HG02763 (cell line): ENCODE measurements at regions not wholly inside any gene's neighbourhood (a gene's known extent, or its start where the extent isn't known, plus 50 kb on each side); places are given as distances from the start of the nearest gene placed in this dataset.

ENCODE experiments used
- ATAC-seq: cut with Tn5 transposase; IDR thresholded peaks from one replicate; pipeline ENCODE4 v1.9.1; 2021; ENCODE audit warnings: mild to moderate bottlenecking, moderate library complexity; ENCODE audit not compliant: unreplicated experiment

DNA sequence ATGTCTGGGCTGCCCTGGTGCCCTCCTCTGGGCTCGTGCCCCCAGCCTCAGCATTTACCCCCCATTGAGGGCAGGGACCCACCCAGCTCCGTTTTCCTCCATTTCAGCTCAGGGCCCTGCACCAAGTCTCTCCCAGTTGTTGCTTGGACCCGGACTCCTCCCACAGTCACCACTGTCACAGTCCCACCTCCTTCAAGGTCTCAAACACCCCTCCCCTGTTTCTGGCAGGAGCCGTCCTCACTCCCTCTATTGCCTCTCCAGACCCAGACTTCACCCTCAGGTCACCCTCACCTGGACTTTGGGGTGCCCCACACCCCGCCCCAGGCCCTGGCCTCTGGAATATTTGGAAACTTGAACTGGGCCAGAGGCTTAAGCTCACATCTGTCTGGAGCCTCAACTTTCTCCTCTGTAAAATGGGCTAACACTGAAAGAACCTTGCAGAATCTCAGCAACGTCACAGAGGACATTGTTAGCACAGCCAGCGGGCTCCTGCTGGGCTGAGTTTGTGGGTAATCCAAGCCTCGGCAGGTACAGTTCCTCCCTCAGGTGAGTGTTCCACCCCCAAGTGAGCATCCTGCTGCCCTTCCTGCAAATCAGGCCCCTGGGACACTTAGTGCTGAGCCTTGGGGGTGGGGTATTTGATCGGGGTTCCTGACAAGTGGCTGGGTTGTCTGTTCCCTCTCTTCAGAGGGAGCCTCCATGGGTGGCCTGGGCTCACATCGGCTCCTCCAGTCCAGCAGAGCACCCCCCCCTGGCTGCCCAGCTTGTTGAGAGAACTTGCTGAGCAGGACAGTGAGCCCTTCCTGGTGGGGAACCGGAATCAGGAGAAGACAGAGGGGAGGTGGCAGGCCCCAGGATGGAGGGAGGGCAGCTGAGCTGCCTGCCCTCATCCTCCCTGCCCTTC is 130.1 kb downstream of the C9orf50 start:
- no peak for ATAC-seq

DNA sequence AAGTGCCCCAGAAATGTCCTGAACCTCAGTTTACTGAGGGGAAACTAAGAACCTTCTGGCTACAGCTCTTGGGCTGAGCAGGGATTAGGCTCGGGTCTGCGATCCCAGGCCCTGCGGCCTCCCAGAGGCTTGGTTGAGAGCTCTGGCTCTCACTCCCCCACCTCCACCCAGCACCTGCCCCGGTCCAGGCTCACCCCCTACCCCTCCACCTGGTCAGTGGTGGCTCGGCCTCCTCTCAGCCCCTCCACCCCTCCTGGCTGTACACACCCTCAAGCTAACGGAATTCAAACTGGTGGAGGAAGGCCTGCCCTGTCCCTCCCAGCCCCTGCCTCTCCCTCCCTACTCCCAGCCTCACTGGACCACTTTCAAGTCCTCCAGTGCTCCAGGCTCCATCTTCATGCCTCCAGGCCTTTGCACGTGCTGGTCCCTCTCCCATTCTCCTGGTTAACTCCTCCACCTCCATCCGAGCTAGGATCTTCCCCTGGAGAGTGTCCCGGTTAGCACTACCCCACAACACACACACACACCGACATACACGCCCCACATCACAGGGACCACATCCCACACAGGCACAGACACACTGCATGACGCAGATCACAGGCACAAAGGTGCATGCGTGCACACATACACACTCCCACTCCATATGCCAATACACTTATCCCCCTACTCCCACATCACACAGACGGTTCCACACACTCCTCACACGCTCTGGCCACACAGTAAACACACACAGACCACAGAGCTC is 130.9 kb downstream of the C9orf50 start:
- ATAC-seq: no peak

DNA sequence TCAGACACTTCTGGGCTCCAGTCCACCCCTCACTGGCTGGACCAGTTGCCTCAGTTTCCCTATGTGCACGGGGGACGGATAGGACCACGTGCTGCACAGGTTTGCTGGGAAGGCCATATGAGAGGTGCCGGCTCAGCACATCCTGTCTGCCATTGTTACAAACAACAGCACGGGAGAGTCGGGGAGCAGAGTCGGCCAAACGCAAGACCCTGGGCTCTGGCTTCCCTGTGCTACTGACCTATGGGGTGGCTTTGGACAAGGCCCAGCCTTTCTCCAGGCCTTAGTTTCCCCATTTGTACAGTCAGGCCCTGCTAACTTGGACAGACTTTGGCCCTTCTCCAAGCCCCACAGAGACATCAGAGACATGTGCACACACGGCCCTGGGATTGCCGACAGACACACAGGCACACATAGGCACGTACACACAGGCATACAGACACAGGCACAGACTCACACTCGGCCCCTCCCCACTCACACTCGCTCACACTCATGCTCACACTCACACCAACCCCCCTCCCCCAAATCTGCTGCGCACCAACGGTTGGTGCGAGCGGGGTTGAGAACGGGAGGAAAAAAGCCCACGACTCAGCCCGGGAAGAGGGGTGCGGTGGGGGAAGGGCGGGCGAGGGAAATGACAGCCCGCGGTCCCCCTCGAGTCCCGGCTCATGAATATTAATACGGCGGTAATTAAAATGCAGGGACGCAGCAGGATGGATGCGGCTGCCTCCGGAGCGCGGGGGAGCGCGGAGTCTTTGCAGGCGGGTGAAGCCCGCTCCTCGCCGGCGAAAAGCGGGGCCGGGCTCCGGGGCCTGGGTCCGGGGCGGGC is 133.0 kb downstream of the C9orf50 start:
- ATAC-seq: no peak

DNA sequence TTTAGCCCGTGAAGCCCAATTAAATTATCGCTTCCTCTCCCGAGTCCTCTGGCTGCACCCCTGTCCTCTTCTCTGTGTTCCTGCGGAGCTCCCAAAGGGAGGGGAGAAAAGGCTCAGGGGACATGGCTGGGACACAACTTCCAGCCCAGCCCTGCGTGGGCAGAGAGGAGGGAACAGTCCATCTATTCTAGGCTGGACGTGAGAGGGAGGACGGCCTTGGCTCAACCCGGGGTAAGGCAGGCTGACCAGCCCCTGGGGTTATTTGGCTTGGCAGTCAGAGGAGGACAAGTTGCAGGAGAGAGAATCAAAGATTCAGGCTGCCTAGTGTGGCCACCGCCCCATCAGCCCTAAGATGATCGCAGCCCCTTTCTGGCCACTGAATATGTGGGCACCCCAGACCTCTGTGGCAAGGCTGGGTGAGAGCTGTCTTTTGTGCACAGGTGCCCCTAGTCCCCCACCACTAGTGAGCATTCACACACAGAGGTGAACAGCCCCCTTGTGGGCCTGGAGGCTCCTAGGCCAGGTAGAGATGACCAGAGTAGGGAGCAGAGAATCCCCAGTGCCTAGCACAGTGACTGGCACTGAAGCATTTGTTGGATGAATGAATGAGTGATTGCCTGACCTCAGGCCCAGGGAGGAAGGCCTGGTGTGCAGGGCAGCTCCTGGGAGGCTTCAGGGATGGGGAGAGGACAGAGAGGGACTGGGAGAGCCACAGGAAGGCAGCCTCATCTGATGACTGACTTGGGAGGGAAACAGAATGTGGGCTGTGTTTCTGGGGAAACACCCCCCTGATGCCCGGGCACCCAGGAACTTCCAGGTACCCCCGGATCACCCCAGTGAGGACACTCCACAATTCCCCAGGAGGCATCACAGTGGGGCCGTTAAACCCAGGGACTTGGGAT is 133.9 kb downstream of the C9orf50 start:
- no peak for ATAC-seq

DNA sequence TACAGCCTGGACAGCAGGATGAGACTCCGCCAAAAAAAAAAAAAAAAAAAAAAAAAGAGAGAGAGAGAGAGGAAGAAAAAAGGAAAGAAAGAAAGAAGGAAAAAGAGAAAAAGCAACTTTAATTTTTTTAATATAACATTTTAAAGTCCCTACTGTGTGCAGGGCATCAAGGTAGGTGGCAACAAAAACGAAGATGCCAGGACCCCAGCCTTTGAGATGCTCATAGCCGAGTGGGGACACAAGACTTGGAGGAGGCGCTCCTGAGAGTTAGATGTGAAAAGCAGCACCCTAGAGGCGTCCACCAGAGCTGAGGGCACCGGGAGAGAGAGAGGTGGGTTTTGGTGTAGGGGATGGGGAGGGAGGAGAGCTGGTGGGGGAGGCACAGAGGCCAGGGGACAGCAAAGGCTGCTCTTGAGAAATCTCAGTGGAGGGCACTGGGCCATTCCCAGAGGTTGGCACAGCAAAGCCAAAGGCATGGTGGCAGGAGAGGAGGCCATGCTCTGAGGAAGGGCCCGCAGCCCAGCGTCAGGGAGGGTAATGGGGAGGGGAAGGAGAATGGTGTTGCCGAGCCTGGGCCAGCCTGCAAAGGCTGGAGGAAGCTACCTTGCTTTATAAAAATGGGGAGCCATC is 135.6 kb downstream of the C9orf50 start:
- ATAC-seq: no peak

DNA sequence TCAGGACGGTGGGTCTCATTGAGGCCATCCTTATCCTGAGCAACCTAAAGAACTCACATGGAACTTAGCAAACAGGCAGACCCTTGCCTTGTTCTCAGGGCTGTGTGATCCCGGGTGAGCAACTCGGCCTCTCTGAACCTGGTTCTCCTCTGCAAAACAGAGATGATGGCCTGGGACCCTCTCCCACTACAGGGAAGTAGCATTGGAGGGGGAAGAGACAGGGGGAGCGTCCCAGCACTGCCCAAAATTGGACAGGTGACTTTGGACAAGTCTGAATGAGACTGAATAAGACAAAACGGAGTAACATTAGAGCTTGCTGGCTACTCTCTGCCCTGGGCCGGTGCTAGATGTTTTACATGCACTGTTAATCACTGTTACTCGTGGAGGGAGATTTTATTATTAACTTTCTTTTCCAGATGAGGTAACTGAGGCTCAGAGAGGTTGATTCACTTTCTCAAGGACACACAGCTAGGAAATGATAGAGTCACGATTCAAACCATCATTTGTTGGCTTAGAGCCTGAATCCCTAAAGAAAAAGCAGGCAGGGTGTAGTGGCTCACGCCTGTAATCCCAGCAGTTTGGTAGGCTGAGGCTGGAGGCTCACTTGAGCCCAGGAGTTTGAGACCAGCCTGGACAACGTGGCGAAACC is 136.4 kb downstream of the C9orf50 start:
- ATAC-seq: no peak

DNA sequence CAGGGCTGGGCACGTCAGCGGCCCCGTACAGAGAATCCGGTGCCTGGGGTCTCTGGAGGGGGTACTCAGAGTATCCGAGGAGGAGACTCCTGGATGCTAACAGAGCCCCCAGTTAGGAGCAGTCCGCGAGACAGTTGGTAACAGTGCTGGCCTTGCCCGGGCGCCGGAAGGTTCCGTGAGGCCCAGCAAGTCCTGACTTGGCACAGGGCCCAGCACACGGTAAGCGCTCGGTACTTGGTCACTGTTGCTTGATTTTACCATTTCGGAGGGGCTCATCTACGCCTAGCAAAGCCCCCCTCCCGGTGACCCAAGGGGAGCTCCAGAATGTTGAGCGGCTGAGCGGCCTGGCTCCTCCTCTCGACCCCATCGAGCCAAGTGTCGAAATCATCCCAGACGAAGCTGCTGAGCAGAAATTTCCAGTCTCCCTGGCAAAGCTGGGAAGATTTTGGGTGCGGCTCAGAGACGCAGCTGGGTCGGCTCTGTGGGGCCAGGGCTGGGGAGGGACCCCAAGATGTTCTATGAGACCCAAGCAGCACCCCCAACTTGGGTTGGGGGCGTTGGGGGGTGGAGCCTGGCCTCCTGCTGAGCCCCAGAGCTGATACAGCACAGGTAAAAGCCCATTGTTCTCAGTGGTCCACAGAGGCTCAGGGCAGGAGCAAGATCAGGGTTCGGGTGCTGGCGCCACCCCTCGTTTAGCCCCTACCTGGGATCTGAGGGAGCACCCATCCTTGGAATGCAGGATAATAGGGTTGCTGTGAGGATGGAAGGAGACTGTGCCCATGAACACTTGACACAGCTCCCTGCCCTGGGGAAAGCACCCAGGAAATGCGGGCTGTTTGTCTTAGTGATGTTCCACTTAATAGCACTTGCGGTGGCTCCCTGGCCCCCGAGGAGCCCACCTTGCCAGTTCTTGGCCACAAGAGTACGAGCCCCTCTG is 137.2 kb downstream of the C9orf50 start:
- no peak for ATAC-seq

DNA sequence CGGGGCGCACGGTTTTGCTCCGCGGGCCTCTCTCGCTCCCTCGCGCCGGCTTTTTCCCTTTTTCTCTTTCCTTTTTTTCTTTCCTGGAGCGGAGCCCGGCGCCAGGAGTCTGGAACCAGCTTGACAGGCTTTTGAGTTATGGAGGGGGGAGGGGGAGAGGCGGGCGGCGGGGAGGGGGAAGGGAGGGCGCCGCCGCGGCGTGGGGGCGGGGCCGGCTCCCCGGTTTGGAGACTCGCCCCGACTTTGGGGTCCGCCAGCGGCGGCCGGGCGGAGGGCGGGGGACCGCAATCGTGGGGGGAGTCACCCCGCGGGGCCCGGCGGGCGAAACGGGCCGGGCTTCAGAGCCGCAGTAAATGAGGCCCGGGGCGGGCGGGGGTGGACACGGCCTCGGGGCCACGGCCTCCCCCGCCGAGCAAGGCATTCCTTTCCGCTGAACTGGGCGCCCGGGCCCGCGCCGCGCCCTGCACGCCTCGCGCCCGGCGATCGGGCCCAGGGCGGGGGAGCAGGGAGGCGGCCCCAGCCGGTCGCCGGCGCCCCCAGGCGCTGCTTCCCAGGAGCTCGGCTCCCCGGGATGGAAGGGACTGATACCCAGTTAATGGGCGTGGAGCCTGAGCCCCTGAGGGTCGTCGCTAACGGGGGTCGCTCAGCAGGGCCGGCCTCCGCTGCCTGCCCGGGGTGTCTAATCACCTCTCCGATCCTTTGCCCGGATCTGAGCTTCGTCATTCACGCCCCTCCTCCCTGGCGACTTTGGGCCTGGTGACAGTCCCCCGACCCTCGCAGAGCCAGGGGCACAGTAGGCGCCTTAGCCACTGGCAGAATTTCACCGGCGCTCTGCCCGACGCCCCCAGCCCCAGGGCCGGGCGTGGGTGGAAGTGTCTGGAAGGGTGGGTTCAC is 138.1 kb downstream of the C9orf50 start:
- no peak for ATAC-seq

DNA sequence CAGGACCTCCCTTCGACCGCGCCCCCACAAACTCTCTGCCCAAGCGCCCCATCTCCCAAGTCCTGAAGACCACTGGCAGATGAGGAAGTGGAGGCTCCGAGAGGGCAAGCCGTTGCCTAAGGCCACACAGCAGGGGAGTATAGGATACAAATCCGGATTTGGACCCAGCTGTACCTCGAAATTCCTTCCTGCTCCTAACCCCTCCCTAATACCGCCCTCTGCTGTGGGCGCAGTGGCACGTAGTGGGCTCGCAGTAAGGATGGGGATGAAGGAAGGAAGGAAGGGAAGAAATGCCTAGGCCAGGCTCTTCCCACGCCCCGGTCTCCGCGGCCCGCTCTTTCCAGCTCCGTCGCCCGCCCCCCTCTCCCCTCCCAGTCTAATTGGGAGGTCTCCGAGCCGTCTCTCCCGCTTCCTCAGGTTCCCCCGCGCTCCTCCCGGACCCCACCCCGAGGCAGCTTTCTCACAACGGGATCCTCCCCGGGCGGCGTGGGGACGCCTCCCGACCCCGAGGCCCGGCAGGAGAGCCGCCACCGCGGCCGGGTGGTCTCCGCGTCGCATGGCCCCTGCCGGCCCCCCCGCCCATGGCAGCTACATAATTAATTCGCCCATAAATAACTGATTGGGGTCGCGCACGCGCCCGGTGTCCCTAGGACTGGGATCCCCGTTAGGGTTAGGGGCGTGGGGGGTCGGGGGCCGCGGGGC is 138.9 kb downstream of the C9orf50 start:
- no peak for ATAC-seq

DNA sequence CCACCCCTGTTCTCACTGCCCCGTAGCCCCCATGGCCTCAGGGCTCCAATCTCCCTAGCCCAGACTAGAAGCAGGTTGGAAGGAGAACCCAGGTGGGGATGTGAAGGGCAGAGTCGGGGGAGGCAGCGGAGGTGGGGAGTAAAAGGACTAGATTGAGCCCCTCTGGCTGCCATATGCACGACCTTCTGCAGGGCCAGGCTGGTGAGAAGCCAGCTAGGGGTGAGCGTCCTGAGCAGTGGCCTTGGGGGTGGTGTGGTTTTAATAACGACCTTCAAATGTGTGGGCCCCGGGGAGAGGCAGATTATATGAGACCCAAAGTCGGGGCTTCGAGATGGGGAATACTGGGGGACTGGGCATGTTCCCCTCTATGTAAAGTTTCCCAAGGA is 139.5 kb downstream of the C9orf50 start:
- no peak for ATAC-seq

DNA sequence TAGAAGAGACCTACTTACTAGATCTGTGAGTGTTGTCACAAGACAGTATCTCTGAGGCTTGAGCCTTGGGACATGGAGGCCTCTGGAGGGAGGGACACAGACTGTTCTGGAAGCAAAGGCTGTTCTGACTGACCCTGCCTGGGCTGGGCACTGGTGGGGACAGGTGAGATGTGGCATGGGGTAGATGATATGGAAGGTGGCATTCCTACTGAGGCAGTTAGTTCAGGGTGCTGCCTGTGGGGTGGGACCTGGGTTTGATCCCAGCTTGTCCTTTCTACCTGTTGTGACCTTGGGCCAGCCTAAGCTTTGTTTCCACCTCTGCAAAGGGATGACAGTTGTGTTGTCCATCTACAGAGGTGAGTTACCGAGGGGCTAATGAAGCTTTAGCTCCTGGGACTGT is 140.2 kb downstream of the C9orf50 start:
- ATAC-seq: no peak

DNA sequence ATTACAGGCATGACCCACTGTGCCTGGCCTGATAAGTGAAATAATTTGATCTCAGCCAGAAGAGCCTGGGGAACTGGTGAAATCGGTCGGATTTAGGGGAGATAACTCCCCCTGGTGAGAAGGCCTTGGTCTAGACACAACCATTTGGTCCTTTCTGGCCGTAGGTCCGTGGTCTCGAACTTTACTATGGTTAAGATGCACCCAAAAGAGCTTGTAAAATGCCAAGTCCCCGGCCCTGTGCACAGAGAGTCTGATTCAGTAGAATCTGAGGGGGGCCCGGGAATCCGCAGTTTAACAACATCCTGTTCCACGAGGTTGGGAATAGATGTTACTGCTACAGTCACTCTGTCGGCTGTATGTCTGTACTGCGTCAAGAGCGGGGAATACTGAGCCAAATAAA is 140.7 kb downstream of the C9orf50 start:
- no peak for ATAC-seq

DNA sequence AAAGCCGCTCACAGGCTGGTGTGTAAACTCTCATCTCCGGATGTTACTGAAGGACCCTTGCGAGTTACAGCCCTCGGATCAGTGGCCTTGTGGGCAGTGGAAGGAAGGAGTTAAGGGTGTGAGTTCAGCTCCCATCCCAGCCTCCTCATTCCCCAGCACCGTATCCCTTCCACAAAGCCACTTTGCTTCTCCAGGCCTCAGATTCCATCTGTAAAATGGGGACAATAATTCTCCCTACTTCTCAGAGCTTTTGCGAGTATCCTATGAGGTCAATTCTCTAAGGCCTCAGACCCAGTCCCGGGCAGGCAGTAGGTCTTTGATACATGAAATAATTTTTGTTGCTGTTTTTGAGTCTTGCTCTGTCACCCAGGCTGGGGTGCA is 141.3 kb downstream of the C9orf50 start:
- no peak for ATAC-seq

DNA sequence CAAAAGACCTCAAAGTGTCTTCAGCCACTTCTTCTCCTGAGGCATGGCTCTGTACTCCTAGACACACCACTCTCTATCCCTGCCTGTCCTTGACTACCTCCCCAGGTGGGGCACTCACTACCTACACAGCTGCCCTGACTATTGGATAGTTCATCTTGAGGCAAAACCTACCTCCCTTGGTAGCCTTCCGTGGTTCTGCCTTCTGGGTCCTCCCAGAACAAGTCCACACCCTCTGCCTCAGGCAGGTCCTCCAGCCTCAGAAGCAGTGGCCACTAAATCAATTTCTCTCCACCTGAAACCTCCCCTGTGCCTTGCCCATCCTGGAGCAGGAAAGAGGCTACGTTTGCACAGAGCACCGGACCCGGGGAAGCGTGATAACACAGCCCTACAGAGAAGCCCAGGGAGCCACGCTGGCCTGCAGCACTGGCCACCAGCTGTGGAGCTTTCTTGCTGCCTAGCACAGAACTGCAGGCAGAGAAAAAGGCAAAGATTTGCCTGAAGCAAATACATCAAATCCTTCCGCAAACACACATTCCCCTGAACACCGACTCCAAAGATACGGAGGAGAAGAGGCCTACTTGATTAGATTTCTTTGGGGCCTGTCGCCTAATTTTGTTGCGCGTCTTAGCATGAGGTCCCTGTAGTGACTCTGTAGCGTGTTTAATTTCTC is 141.8 kb downstream of the C9orf50 start:
- no peak for ATAC-seq

DNA sequence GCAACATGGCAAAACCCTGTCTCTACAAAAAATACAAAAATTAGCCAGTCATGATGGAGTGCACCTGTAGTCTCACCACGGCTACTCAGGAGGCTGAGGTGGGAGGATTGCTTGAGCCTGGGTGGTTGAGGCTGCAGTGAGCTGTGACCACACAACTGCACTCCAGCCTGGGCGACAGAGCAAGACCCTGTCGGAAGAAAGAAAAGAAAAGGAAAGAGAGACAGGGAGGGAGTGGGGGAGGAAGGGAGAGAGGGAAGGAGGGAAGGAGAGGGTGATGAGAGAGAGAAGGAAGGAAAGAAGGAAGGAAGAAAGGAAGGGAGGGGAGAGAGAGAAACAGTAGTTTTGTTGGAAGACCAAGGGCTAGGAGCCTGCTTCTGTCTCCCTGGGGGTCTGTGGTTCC is 142.4 kb downstream of the C9orf50 start:
- no peak for ATAC-seq
